ENCODE measurements at regions not wholly inside any gene's neighbourhood (a gene's known extent, or its start where the extent isn't known, plus 50 kb on each side); places are given as distances from the start of the nearest gene placed in this dataset.
"Not testable (repeated sequence)": the region's sequence is repeated elsewhere in the genome, so short reads cannot be mapped to it uniquely, and the experiment has no call there.

DNA sequence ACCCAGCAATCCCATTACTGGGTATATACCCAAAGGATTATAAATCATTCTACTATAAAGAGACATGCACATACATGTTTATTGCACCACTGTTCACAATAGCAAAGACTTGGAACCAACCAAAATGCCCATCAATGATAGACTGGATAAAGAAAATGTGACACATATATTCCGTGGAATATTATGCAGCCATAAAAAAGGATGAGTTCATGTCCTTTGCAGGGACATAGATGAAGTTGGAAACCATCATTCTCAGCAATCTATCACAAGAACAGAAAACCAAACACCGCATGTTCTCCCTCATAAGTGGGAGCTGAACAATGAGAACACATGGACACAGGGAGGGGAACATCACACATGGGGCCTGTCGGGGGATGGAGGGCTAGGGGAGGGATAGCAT lies 113.2 kb upstream of the PRSS1 start:
- DNase-seq: not testable (repeated sequence)

DNA sequence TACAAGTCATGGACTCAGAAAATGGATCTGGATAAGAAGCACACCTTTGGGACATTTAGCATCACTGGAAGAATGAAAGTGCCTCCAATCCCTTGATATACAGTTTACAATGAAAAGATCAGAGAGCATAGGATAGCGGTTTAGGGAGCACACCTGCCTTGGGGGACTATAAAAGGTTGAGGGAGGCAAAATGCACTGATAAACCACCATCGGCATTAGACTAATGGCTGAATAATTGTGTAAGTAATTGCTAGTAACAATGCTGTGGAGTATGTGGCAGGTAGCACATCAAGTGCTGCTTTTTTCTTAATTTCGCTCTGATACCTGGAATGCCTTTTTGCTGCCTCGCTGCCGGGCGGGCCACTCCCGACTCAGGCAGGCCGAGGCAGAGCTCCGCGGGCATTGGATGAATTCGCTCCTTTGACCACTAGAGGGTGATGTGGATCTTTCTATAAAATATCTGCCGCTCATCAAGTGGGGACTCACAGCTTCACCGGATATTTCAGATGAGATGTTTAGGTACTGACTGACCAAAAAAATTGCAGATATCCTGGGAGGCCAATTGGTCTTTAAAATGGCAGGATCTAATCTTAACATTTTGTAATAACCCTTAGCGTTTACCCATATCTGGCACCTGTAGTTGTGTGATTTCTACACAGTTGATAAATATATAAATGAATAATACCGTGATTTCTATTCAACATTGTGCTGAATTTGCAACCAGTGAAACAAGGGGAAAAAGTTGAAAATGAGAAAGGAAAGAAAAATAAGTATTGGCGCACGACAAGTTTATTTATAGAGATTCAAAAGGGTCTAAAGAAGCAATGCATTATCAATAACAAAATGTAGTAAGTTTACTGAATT lies 116.8 kb upstream of the PRSS1 start:
- peak; percentile 60 for DNase-seq

- DNase-seq: no peak
These were observed 119.5 kb upstream of the PRSS1 start for GRCh38 chr7:142629588-142630260.

DNA sequence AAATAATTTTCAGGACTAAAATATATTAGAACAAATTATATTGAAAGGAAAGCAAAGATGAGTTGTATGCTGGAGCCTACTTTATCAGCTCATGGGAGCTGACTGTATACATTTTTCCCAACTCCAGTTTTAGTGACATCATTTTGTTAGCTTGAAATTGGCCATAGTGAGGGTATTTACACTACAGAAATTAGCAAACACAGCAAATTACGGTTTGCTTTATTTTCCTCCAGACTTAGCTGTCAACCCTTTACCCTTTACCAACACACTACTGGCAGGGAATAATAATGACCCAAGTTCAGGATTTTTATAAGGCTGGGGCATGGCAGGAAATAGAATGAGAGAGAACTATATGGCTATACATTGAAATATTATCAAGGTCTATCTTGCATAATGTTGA lies 120.3 kb upstream of the PRSS1 start:
- DNase-seq: no peak

- DNase-seq: not testable (repeated sequence)
These were observed 122.0 kb upstream of the PRSS1 start for GRCh38 chr7:142627223-142627622.

- peak; percentile 7 for DNase-seq
These were observed 122.7 kb upstream of the PRSS1 start for GRCh38 chr7:142626420-142627035.

GRCh38 chr7:142625216-142625615 lies 124.1 kb upstream of the PRSS1 start:
- DNase-seq: not testable (repeated sequence)

- no peak for DNase-seq
These were observed 128.9 kb upstream of the PRSS1 start for GRCh38 chr7:142620402-142620801.

GRCh38 chr7:142618655-142619351 lies 130.5 kb upstream of the PRSS1 start:
- no peak for DNase-seq

DNA sequence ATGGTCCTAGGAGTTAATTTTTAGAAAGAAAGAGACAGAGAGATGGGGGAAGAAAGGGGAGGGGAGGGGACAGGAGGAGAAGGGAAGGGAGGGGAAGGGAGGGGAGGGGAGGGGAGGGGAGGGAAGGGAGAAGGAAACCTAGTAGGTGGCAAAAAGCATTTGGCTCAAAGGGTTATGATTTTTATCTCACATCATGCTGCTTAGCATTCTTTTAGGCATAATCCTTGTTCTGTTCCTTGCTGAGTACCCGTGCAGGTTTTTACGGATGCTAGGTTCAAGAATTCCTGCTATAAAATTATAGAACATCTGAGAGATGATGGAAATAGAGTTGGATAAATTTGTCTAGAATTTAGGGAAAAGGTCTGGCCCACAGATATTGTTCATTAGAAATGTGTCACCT lies 132.4 kb upstream of the PRSS1 start:
- DNase-seq: no peak

DNA sequence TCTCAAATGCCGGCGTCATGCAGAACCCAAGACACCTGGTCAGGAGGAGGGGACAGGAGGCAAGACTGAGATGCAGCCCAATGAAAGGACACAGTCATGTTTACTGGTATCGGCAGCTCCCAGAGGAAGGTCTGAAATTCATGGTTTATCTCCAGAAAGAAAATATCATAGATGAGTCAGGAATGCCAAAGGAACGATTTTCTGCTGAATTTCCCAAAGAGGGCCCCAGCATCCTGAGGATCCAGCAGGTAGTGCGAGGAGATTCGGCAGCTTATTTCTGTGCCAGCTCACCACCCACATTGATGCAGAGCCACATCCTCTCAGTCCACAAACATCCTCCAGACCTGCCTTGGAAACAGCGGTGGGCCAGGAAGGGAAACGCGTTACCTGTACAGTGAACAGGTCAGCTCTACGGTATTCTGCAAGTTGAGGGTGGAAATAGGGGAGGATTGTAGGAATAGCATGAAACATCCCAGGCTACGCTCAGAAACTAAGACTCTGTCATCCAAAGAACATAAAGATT lies 133.1 kb upstream of the PRSS1 start:
- no peak for DNase-seq

DNA sequence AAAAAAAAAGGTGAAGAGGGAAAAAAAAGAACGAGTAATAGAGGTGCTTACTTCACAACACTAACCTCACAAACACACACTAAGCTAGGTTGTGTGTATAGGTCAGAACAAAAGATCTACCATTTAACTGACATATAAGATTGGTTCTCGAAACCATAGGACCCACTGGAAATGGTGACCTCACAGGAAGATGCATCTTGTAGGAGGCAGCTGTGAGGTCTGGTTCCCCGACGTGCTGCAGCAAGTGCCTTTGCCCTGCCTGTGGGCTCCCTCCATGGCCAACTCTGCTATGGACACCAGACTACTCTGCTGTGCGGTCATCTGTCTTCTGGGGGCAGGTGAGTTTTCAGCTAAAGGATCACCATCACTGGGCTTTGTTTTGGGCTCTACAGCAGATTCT lies 133.8 kb upstream of the PRSS1 start:
- DNase-seq: no peak

DNA sequence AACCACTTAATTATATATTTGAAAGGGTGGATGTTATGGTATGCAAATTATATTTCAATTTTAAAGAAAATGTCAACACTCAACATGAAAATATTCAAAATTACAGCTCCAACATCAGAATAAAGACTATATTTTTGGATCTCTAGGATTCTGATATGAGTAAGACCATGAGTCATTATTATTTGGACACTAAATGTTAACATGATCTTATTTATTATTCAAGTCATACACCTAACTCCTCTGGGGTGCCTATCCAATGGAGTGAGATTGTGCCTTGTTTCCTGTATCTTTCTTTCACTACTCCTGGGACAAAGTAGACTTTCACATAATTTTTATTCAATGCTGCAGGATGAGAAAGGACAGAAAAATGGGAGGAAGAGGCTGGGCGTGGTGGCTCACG lies 135.2 kb upstream of the PRSS1 start:
- DNase-seq: no peak

GRCh38 chr7:142612237-142612881 lies 136.9 kb upstream of the PRSS1 start:
- no peak for DNase-seq

GRCh38 chr7:142611566-142612236 lies 137.6 kb upstream of the PRSS1 start:
- no peak for DNase-seq

DNA sequence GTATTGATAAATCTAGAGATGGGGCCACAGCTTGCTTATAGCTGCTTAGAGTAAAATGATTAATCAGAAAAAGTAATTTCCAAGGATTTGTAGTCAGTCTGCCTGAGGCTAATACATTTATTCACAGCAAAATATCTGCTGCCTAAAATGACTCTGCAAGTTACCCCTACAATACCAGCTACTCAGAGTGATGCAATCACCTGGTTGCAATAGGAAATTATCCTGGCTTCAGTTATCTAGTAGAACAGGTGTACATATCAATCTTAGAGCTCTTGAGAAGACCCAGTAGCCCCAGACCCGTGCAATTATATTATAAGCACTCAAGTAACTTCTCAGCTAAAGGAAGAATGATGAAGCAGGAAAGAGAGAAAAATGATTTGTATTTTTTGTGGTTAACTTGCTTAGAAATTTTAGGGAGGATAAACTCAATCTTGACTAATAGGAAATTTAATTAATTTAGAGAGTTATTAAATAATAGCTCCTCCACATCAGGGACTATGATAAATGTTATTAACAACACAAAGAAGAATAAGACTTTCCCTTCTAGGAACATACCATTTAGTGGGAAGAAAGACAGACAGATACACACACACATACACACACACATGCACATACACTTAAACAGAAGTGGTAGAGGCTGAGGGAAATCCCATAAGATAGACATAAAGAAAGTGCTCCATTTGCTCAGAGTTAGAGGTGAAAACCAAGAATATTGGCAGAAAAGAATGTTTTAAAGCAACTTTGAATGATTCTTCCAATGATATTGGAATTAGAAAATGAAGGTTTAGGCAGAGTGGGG lies 140.4 kb upstream of the PRSS1 start:
- DNase-seq: no peak

DNA sequence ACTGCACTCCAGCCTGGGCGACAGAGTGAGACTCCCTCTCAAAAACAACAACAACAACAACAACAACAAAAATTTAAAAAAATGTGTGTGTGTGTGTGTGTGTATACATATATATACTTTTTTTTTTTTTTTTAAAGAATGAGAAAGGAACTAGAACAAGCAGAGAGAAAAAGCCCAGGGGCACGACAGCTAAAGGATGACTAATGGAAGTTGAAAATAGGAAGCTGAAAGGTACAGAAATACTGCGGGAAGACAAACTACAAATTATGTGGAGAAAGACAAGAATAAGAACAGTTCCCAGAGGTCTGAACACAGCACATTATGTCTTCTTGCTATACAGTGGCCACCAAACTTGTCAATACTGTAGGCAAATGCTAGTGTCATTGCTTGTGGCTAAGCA lies 141.9 kb upstream of the PRSS1 start:
- no peak for DNase-seq

DNA sequence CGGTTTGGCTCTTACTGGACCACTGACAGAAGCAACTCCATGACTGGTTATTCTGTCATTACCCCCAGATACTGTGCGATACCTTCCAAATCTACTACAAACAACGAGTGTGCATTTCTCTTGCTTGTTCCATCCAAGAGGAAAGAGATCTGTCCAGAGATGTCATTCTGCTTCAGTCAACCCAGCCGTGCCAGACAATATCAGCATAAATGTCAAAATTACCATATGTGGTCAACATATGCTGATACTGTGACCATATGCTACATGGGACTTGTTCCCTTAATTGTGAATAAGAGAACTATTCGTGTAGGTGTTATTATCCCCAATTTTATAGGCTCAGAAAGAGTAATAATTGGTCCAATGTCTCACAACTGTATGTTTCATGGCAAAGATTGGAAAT lies 143.2 kb upstream of the PRSS1 start:
- no peak for DNase-seq

- DNase-seq: no peak
These were observed 144.6 kb upstream of the PRSS1 start for GRCh38 chr7:142604671-142605070.

DNA sequence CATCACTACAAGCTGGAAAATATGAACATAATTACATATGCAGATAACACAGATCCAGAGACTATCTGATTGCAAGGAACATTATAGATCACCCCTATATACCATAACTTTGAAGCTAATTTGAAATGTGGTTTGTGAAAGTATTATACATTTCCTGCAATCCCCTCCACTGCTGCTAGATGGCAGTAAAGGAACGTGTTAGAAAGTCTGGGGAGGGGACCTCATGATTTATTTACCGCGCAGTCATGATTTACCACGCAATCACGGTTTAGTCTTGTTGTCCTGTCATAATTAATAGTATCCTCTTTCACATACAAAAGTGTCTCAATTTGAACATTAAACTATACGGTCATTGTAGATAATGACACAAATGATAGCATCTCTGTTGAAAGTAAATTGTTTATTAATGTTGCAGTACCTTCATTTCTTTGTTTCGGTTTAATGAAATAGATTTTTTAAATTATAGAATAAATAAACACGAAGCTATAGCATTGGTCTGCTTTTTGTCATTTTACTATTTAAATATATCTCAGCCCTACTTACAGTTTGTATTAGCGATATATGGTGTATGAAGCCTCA lies 145.3 kb upstream of the PRSS1 start:
- DNase-seq: peak; percentile 18

- no peak for DNase-seq
These were observed 146.5 kb upstream of the PRSS1 start for GRCh38 chr7:142602756-142603155.

Data from NCI-H2171 (cell line).